Subcutaneous abdominal adipose tissue (tissue), 5 donors: ENCODE measurements at regions not wholly inside any gene's neighbourhood (a gene's known extent, or its start where the extent isn't known, plus 50 kb on each side); places are given as distances from the start of the nearest gene placed in this dataset.

Source experiments
- H3K27ac ChIP-seq: one replicate; pipeline ENCODE4 v1.7.0; 2013; ENCODE audit warnings: low read depth, mild to moderate bottlenecking, inconsistent platforms, low read length, moderate library complexity
- H3K27me3 ChIP-seq, 5 donors: one replicate each; pipeline ENCODE4 v1.7.0; 2013; ENCODE audit warnings: low read length in 5 of 5, inconsistent platforms in 1 of 5; ENCODE audit not compliant: control insufficient read depth in 5 of 5, insufficient read depth in 4 of 5
- H3K36me3 ChIP-seq, 5 donors: one replicate each; pipeline ENCODE4 v1.7.0; 2013; ENCODE audit warnings: low read length in 5 of 5; ENCODE audit not compliant: control insufficient read depth in 5 of 5, insufficient read depth in 5 of 5
- H3K4me1 ChIP-seq, 5 donors: one replicate each; pipeline ENCODE4 v1.7.0; 2013; ENCODE audit warnings: low read length in 5 of 5, mild to moderate bottlenecking in 3 of 5, moderate library complexity in 1 of 5; ENCODE audit not compliant: control insufficient read depth in 5 of 5, insufficient read depth in 5 of 5
- H3K4me3 ChIP-seq, 5 donors: one replicate each; pipeline ENCODE4 v1.7.0; 2013; ENCODE audit warnings: low read length in 5 of 5, low read depth in 1 of 5
- H3K9ac ChIP-seq, 5 donors: one replicate each; pipeline ENCODE4 v1.7.0; 2013; ENCODE audit warnings: low read length in 5 of 5, mild to moderate bottlenecking in 4 of 5, moderate library complexity in 3 of 5
- H3K9me3 ChIP-seq, 5 donors: one replicate each; pipeline ENCODE4 v1.7.0; 2013; ENCODE audit warnings: low read length in 5 of 5; ENCODE audit not compliant: control insufficient read depth in 5 of 5
- donor health status: healthy.
- donor health status: healthy.
- donor health status: healthy.
- donor health status: healthy.
- donor health status: healthy.

- Histone ChIP-seq H3K36me3 (no peaks in the 10 kb centered on the region), H3K4me1 (peaks cover 0 to 3% (median 0%) of the 10 kb centered on the region in 5 donors), H3K27me3 (no peaks in the 10 kb centered on the region), H3K27ac (no peak overlapping the region), H3K4me3 (no peak overlapping the region), H3K9me3 (no peaks in the 10 kb centered on the region), H3K9ac (no peak overlapping the region)
Observed at GRCh38 chr1:184212649-184213314, 161.3 kb downstream of the TSEN15 start.

- Histone ChIP-seq H3K4me3 (no peak overlapping the region), H3K27me3 (no peaks in the 10 kb centered on the region), H3K27ac (no peak overlapping the region), H3K9ac (no peak overlapping the region), H3K36me3 (no peaks in the 10 kb centered on the region), H3K4me1 (peaks cover 0 to 3% (median 0%) of the 10 kb centered on the region in 5 donors), H3K9me3 (no peaks in the 10 kb centered on the region)
Observed at GRCh38 chr1:184214128-184214527, 162.6 kb downstream of the TSEN15 start.

GRCh38 chr1:184215274-184215925, 163.9 kb downstream of the TSEN15 start:
- no peaks in the 10 kb centered on the region for H3K36me3 ChIP-seq
- no peaks in the 10 kb centered on the region for H3K27me3 ChIP-seq
- no peak overlapping the region for H3K27ac ChIP-seq
- no peaks in the 10 kb centered on the region for H3K9me3 ChIP-seq
- no peak overlapping the region for H3K9ac ChIP-seq
- H3K4me3 ChIP-seq = no peak overlapping the region
- no peaks in the 10 kb centered on the region for H3K4me1 ChIP-seq

DNA sequence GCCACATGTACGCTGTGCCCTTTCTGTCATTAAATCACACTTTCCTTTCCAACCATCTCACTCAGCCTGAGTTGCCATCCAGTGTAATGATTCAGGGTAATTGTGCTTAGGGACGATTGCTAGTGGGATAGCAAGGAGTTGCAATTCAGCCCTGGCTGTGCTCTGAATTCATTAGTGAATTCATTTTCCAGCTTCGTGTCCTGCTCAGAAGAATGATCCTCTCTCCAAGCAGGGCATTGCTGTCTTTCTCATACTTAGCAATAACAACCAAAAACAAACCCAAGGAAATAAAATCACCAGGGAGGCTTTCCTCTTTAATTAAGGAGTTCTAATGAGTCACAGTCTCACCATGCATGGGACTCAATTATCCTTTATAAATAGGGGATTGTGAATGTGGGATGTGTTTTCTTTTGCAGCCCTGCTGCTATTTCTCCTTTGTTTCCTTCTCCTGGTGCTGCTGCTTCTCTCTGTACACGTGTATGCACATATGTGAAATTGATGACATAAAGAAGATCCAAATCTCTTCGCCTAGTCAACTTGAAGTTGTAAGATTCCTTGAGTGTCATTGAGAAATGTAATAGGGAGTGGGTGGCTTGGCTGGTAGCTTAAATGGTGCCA, 167.0 kb downstream of the TSEN15 start:
- H3K9me3 ChIP-seq = no peaks in the 10 kb centered on the region
- no peak overlapping the region for H3K4me3 ChIP-seq
- no peak overlapping the region for H3K9ac ChIP-seq
- H3K4me1 ChIP-seq = peaks cover 0 to 10% (median 7%) of the 10 kb centered on the region in 5 donors
- H3K27me3 ChIP-seq = no peaks in the 10 kb centered on the region
- no peaks in the 10 kb centered on the region for H3K36me3 ChIP-seq
- H3K27ac ChIP-seq = no peak overlapping the region

DNA sequence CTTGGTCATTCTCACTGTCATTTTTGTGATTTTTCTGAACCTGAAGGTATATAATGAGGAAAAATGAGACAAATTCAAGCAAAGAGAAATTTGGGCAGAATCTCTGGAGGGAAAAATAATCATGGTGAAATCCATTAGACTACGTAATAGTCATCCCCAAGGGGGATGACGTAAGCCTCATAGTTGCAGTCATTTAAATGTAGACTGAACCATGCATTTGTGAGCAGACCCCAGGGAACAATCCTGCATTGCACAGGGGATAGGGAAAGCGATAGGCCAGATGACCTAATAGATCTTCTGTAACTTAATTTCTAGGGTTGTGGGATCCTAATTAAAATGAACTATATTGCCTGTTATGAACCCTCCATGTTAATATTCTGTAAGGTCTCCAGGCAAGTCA, 167.4 kb upstream of the C1orf21 start:
- no peak overlapping the region for H3K27ac ChIP-seq
- H3K4me3 ChIP-seq = no peak overlapping the region
- H3K9ac ChIP-seq = no peak overlapping the region
- no peaks in the 10 kb centered on the region for H3K36me3 ChIP-seq
- peaks cover 0 to 10% (median 7%) of the 10 kb centered on the region in 5 donors for H3K4me1 ChIP-seq
- no peaks in the 10 kb centered on the region for H3K27me3 ChIP-seq
- H3K9me3 ChIP-seq = no peaks in the 10 kb centered on the region

DNA sequence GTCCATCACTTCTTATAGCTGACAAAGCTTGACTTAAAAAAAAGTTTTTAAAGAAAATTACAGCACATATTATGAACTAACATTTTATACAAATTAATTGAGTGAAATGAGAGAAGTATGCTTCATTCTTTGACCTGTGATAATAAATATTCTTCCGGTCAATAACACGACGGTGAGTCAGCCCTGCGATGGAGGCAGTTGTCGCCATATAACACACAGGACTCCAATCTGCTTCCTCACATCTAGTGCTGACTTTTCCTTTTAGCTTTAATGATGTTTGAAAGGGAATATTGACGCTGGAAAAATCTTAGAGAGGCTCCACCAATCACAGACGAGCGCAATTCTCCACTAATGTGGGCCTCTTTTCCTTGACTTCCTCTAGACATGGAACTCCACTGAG, 166.9 kb upstream of the C1orf21 start:
- Histone ChIP-seq H3K27ac (no peak overlapping the region), H3K9me3 (no peaks in the 10 kb centered on the region), H3K4me1 (peaks cover 0 to 10% (median 7%) of the 10 kb centered on the region in 5 donors), H3K9ac (no peak overlapping the region), H3K27me3 (no peaks in the 10 kb centered on the region), H3K36me3 (no peaks in the 10 kb centered on the region), H3K4me3 (no peak overlapping the region)

DNA sequence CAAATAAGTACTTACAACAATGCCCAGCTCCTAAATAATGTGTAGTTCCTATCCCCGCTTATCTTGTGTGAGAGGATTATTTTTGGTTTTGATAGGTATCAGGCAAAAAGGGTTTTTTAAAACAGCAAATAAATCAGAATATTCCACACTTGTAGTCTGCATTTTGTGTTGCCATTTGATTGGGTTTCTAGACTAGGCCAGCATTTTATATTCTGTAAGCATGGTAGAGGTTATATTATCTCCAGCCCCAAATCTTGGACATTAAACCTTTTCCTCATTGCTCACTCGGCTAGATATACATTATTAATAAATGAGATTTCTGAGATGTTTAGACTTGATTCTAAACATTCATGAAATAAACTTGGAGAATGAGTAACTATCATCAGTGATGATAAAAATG, 165.7 kb upstream of the C1orf21 start:
- no peak overlapping the region for H3K27ac ChIP-seq
- no peak overlapping the region for H3K4me3 ChIP-seq
- no peaks in the 10 kb centered on the region for H3K36me3 ChIP-seq
- no peaks in the 10 kb centered on the region for H3K9me3 ChIP-seq
- no peaks in the 10 kb centered on the region for H3K27me3 ChIP-seq
- H3K9ac ChIP-seq = no peak overlapping the region
- H3K4me1 ChIP-seq = peaks cover 0 to 10% (median 7%) of the 10 kb centered on the region in 5 donors

DNA sequence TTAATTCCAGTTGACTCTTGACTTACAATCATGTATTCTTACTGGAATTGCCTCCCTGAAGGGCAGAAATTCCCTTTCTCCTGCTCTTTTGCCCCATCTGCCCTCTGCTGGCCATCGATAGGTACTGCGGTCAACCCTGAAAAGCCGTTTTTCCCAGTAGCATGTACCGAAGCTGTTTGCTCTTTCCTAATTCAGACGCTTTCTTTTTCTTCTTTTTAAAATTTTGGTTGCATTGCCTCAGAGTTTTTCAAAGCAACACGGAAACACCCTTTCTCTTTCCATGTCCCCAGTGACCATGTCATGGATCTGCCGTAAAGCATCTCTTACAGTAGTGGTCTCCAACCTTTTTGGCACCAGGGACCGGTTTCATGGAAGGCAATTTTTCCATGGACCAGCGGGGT, 164.2 kb upstream of the C1orf21 start:
- H3K9ac ChIP-seq = peak overlapping the region in 1 of 5 donors; percentile 16
- no peak overlapping the region for H3K27ac ChIP-seq

DNA sequence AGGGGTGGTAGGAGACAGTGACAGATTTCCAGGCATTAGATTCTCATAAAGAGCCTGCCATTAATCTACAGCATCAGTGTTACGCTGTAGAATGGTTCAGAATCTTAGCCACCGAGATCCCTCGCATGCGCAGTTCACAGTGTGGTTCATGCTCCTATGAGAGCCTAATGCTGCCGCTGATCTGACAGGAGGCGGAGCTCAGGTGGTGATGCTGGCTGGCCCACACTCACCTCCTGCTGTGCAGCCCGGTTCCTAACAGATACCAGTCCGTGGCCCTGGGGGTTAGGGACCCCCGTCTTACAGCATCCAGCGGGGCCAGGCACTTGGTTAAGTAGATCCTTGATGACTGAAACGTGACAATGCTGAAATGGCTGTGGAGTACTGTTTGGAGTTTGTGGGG, 163.6 kb upstream of the C1orf21 start:
- no peak overlapping the region for H3K27ac ChIP-seq
- no peak overlapping the region for H3K9ac ChIP-seq
- no peaks in the 10 kb centered on the region for H3K27me3 ChIP-seq
- no peaks in the 10 kb centered on the region for H3K9me3 ChIP-seq
- H3K4me3 ChIP-seq = peak overlapping the region in 1 of 5 donors; percentile 39
- H3K36me3 ChIP-seq = no peaks in the 10 kb centered on the region
- H3K4me1 ChIP-seq = peaks cover 0 to 10% (median 7%) of the 10 kb centered on the region in 5 donors

More for the DNA sequence above, 164.2 kb upstream of the C1orf21 start:
- H3K27me3 ChIP-seq = no peaks in the 10 kb centered on the region
- no peaks in the 10 kb centered on the region for H3K9me3 ChIP-seq
- H3K4me1 ChIP-seq = peaks cover 0 to 10% (median 7%) of the 10 kb centered on the region in 5 donors
- peak overlapping the region in 3 of 5 donors; percentile 39 to 68 (median 40) for H3K4me3 ChIP-seq
- H3K36me3 ChIP-seq = no peaks in the 10 kb centered on the region
